Mesothelial cell of epicardium (in vitro differentiated cells): ENCODE measurements at regions not wholly inside any gene's neighbourhood (a gene's known extent, or its start where the extent isn't known, plus 50 kb on each side); places are given as distances from the start of the nearest gene placed in this dataset.

Source experiments
- DNase-seq, 2 experiments: peaks; one replicate each; pipeline ENCODE4 v3.0.0; 2021; ENCODE audit warnings: low spot score in 2 of 2; ENCODE audit not compliant: unreplicated experiment in 2 of 2
- H3K27ac Mint-ChIP-seq: 2 replicates; pipeline ENCODE4 v1.8.0; 2021; ENCODE audit warnings: mixed read lengths
- H3K27me3 Mint-ChIP-seq: 2 replicates; pipeline ENCODE4 v1.8.0; 2021; ENCODE audit warnings: low read depth, mixed read lengths
- H3K36me3 Mint-ChIP-seq: 2 replicates; pipeline ENCODE4 v1.8.0; 2021; ENCODE audit warnings: mixed read lengths
- H3K4me1 Mint-ChIP-seq: 2 replicates; pipeline ENCODE4 v1.8.0; 2021; ENCODE audit warnings: mixed read lengths
- H3K4me3 Mint-ChIP-seq: 2 replicates; pipeline ENCODE4 v1.8.0; 2021; ENCODE audit warnings: mild to moderate bottlenecking, moderate library complexity, mixed read lengths
- H3K9me3 Mint-ChIP-seq: 2 replicates; pipeline ENCODE4 v1.8.0; 2021; ENCODE audit warnings: mixed read lengths
- TF ChIP-seq, protein P1 (sequence below): fragments of 200-600 bp; sonication (generic); IDR thresholded peaks from one replicate; pipeline ENCODE4 v1.5.0; 2021; ENCODE audit warnings: antibody characterized with exemption; ENCODE audit not compliant: unreplicated experiment

DNA sequence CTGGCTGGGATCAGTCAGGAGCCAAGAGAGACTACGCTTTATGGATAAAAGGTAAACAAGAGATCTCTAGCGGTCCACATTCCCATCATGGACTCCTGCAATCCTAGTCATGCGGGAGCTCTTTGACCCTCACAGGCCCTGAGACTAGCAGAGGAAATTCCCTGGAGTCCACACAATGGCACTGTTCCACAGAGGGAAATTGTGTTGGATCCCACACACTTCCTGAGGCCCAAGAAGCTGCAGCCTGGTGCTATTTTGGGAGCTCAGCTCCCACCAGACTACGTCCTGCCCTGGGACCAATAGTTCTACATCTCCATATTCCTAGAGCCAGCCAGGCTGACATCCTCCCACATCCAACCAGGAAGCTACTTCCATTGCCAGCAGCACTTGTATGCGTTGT is 2358.4 kb downstream of the PCDH9 start:
- no peak for DNase-seq
- Mint-ChIP-seq H3K27ac (no peak overlapping the region), H3K4me3 (no peak overlapping the region), H3K4me1 (no peaks in the 10 kb centered on the region), H3K36me3 (peaks cover 2% of the 10 kb centered on the region), H3K27me3 (no peaks in the 10 kb centered on the region), H3K9me3 (peaks cover 29% of the 10 kb centered on the region)
- TF ChIP-seq, protein P1, sequence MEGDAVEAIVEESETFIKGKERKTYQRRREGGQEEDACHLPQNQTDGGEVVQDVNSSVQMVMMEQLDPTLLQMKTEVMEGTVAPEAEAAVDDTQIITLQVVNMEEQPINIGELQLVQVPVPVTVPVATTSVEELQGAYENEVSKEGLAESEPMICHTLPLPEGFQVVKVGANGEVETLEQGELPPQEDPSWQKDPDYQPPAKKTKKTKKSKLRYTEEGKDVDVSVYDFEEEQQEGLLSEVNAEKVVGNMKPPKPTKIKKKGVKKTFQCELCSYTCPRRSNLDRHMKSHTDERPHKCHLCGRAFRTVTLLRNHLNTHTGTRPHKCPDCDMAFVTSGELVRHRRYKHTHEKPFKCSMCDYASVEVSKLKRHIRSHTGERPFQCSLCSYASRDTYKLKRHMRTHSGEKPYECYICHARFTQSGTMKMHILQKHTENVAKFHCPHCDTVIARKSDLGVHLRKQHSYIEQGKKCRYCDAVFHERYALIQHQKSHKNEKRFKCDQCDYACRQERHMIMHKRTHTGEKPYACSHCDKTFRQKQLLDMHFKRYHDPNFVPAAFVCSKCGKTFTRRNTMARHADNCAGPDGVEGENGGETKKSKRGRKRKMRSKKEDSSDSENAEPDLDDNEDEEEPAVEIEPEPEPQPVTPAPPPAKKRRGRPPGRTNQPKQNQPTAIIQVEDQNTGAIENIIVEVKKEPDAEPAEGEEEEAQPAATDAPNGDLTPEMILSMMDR: no peak

DNA sequence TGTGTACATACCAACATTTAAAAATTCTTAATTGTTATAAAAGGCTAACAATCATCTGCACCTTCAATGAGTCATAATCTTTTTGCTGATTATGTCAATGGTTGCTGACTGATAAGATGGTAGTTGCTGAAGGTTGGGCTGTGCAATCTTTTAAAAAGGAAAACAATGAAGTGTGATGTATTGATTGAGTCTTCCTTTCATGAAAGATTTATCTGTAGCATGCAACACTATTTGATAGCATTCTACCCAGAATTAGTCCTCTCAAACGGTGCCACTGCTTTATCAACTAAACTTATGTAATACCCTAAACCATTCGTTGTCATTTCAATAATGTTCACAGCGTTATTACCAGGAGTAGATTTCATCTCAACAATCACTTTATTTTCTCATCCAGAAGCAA is 2360.6 kb downstream of the PCDH9 start:
- DNase-seq: no peak
- Mint-ChIP-seq H3K27me3 (no peaks in the 10 kb centered on the region), H3K4me1 (no peaks in the 10 kb centered on the region), H3K9me3 (peaks cover 29% of the 10 kb centered on the region), H3K4me3 (no peak overlapping the region), H3K36me3 (peaks cover 2% of the 10 kb centered on the region), H3K27ac (no peak overlapping the region)
- TF ChIP-seq, protein P1: no peak

DNA sequence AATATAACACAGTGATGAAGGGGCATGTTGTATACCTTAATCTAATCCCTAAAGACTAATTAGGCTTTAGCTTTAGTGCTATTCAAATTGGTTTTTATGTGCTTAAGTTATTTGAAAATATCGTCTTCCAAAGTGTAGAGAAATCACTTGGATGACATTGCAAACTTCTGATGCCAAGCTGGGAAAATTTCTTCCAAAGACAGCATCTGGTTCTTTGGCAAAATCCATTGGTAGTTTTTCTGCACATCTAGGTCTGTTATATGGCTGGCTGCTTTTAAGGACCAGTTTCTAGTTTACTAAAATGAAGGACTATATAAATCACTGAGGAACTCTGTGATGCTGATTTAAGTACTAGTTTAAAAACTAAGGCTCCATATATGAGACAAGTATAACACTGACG is 2362.3 kb downstream of the PCDH9 start:
- H3K4me1 Mint-ChIP-seq: no peaks in the 10 kb centered on the region
- H3K9me3 Mint-ChIP-seq: peaks cover 32% of the 10 kb centered on the region
- no peak for DNase-seq
- H3K27ac Mint-ChIP-seq: no peak overlapping the region
- H3K36me3 Mint-ChIP-seq: peaks cover 4% of the 10 kb centered on the region
- TF ChIP-seq, protein P1: no peak
- no peaks in the 10 kb centered on the region for H3K27me3 Mint-ChIP-seq
- H3K4me3 Mint-ChIP-seq: no peak overlapping the region

DNA sequence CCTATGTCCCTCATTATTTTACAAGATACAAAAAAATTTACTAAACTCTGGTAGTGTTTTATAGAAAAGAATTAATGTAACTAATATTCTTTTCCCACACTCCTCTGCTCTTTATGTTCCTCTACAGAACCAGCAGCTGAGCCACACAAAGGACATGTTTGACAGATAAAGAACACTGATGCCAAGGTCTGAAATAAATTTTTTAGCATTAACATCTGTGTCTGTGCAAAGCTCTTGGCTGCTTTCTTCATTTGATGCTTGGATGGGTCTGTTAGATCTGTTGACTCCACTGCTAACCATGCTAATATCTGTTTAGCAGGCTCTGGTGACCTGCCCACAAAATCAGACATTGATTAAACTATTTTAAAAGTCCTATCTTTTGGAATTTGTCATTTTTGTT is 2363.8 kb downstream of the PCDH9 start:
- TF ChIP-seq, protein P1: no peak
- Mint-ChIP-seq H3K4me3 (no peak overlapping the region), H3K27ac (no peak overlapping the region), H3K4me1 (no peaks in the 10 kb centered on the region), H3K9me3 (peaks cover 29% of the 10 kb centered on the region), H3K27me3 (no peaks in the 10 kb centered on the region), H3K36me3 (peaks cover 6% of the 10 kb centered on the region)
- no peak for DNase-seq

DNA sequence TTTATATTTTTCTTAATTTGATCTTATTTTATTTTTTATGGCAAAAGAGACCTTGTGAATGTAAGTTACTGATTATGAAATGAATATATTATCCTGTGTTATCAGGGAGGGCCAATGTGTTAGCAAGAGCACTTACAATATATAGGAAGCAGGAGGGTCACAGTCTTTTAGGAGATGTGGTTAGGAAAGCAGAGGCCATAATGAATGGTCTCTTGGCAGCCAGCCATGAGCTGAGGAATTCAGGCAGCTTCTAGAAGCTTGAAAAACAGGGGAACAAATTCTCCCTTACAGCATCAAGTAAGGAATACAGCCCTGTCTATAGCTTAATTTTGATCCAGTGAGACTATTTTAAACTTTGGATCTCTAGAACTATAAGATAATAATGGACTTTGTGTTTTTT is 2374.6 kb downstream of the PCDH9 start:
- Mint-ChIP-seq H3K27ac (no peak overlapping the region), H3K36me3 (peaks cover 9% of the 10 kb centered on the region), H3K4me1 (peaks cover 25% of the 10 kb centered on the region), H3K4me3 (no peak overlapping the region), H3K27me3 (no peaks in the 10 kb centered on the region), H3K9me3 (peaks cover 22% of the 10 kb centered on the region)
- TF ChIP-seq, protein P1: no peak
- peak; percentile 33 to 70 for DNase-seq

DNA sequence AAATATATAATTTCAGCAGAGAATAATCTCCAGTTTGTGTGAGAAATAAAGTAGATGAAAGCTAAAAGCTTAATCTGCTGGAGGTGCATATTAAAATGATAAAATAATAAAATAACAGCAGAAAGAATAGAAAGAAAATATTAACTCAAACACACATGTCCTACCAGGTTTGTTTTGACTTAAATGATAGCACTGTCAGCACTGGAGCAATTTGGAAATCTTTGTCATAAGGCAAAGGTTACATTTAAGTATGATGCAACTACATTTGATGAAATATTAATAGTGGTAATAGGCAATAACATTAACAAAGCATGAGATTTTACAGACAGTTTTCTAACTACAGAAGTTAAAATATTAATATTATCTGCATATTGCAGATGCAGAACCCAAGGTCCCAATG is 2380.1 kb downstream of the PCDH9 start:
- Mint-ChIP-seq H3K4me3 (no peak overlapping the region), H3K4me1 (peaks cover 14% of the 10 kb centered on the region), H3K36me3 (no peaks in the 10 kb centered on the region), H3K9me3 (peaks cover 3% of the 10 kb centered on the region), H3K27me3 (no peaks in the 10 kb centered on the region), H3K27ac (no peak overlapping the region)
- TF ChIP-seq, protein P1: no peak
- DNase-seq: no peak
